SKM-1 (cell line): ENCODE measurements at regions not wholly inside any gene's neighbourhood (a gene's known extent, or its start where the extent isn't known, plus 50 kb on each side); places are given as distances from the start of the nearest gene placed in this dataset.

Source experiments
- DNase-seq: peaks from one replicate; lab custom pipeline; 2025; ENCODE audit not compliant: unreplicated experiment; lab: John Stamatoyannopoulos, UW

DNA sequence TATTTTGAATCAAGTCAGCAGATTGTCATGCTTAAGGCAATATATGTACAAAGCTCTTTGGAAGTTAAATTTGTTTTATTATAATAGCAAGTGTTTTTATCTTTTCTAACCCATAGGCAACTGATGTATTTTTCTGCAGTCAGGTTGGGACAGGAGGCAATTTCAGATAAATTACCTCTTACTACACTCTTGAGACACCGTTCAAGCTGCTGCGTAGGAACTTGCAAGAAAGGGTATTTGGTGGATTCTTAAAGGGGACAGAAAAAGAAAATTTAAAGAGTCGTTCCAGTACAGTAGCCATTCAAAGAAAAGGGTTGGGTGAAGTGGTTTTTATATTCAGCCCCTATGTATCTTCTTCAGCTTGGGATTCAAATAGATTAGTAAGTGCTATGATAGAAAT, 112.4 kb upstream of the APC start:
- no peak for DNase-seq

DNA sequence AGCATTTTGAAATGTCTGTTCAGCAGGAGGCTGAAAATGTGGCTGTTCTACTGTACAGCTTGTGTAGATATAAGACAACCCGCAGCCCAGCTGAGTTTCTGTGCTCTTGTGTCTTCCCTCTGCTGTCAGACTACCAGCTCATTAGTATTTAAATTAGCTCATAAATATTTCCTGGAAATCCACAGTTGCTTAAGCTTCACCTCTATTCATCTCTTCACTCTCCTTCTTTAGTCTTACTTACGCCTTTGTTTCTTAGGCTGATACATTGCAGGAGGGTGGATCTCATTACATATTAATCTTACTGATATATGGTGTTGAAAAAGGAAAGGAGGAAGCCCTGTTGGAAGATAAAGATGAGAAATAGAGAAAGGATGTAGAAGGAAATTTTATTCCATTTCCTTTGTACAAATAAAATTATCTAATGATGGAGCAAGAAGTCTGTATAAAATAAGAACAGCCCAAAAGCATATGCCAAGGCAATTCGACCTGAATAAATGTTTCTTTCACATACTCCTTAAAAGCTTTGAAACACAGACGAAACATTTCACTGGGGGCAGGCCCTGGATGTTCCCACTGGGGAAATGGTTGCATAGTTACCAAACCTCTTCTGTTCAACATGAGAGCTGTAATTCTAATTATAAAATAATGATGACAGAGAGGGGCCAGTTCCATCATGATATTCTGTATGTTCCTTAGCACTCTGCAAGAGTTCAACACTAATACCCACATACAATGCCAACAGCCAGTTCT, 111.8 kb upstream of the APC start:
- DNase-seq: no peak

DNA sequence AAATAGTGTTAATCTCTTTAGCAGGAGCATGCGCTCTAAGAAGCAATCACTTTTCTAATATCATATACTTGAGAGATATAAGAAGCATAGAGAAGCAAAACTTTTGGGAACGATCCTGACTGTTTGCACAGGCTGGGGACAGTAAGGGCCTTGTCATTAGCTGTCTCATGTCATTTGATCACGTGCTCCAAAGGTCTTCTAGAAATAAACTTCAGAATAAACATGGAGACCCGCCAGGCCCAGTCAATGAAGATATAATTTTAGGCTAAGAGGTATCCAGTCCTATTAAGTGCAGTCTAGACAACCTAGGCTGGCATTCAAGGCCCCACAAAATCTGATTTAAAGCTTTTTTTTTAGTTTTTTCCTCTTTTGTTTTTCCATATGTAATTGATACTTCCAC, 111.0 kb upstream of the APC start:
- DNase-seq: no peak

DNA sequence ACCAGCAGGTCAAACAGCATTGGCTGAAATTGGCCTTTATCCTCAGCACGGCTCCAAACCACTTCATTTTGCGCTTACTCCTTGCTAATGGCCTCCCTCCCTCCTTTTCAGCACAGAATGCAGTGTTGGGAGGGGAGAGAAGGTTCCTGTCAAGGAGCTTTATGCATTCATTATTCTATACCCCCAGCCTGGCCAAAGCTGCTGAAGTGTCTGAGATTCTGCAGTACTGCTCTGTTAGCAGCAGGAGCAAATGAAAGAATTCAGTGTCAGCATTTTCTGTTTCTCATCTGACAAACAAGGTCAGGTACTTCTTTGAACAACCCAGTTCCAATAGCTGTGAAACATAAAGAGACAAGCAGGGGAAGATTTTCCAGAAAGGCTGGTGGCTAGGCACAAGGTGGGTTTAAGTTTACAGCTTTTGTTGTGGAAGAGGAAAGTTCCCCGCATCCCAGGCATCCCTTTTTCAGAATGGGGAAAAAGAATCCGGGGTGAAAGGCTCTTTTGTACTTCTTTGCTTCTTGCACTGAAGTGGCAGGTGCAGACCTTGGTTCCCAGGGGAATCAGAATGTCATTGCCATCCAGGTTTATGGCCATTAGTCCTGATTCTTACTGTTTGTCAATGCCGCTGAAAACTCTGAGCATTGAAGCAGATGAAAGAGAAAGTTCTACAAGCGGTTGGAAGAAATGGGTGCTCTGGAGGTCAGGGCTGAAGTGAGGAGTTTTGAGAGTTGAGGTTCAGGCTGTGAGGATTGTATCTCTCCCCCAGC, 109.3 kb upstream of the APC start:
- DNase-seq: no peak

DNA sequence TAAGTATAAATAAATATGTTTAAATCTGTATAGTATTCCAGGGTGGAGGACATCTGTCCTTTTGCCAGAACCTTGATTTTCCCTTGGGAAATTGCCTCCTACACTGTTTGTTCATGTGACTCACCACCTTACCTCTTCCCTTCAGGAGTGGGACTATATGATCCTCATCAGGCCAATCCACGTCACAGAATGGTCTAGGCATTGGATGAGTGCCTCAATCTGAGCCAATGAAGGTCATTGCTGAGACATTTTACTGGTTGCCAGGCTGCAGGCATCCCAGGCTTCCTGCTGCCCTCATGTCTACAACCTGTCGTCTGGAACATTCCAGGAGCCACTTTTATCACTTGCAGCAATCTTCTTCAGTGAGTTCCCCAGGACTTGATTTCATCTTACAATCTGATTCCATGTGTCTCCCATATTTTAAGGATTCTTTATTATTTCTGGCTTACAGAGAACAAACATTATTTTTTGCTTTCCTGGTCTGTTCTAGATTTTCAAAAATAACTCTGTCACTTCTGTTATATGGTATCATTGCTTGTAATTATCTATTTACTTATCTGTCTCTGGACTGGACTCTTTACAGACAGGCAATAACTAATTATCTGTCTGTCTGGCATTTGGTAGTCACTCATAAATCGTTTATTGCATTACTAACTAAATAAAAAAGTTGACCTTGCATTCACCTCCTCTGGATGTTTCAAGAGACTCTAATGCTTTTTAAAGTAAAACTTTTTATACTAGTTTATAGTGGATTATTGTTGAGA, 107.3 kb upstream of the APC start:
- no peak for DNase-seq

DNA sequence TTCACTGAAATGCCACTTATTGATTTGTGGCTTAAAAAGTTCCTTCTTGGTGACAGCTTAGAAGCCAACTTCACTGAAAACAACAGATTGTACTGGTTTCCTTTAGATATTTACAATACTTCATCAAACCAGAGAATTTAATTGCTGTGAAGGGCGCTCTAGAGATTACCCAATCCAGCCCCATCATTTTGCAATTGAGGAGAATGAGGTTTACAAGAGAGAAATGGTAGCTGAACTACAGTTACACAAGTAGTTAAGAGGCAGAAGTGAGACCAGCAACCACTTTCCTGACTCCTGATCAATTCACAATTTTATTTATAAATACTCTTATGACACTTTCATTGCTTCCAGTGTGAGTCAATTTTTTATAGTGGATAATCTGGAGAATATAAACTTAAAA, 103.5 kb upstream of the APC start:
- peak; percentile 27 for DNase-seq

DNA sequence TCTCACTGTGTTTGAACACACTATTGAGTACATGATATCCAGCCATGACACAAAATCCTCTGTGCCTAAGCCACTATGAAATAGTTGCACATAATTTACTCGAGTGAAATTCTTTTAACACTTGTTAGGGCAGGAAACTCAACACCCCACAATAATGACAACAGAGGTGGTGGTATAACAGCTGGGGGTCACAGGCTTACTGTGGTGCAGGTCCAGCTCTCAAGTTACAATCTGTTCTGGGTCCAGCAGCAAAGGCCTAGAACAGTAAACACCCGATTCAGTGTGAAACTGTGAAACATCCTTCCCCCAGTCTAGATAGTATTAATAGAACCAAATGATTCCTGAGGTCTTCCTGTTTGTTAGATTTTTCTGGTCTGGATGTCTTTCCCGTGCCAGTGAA, 102.9 kb upstream of the APC start:
- DNase-seq: no peak

DNA sequence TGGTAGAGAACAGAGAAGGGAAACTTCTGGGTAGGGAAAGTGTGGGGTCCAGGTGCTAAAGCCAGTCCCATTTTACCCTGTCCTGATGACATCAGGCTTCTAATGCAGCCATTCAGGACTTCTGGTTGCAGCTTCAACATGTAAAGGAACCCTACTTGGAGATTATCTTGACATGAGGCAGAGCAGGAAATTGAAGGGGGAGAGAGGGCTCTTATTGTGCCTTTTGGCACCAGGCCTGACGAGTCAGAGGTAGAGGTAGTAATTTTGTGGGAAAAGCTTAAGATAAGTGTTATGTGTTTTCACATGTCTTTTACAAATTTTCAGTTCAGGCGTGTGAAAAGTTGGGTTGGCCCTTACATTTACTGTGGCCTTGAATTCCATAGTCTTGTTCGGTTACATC, 102.4 kb upstream of the APC start:
- DNase-seq: no peak

DNA sequence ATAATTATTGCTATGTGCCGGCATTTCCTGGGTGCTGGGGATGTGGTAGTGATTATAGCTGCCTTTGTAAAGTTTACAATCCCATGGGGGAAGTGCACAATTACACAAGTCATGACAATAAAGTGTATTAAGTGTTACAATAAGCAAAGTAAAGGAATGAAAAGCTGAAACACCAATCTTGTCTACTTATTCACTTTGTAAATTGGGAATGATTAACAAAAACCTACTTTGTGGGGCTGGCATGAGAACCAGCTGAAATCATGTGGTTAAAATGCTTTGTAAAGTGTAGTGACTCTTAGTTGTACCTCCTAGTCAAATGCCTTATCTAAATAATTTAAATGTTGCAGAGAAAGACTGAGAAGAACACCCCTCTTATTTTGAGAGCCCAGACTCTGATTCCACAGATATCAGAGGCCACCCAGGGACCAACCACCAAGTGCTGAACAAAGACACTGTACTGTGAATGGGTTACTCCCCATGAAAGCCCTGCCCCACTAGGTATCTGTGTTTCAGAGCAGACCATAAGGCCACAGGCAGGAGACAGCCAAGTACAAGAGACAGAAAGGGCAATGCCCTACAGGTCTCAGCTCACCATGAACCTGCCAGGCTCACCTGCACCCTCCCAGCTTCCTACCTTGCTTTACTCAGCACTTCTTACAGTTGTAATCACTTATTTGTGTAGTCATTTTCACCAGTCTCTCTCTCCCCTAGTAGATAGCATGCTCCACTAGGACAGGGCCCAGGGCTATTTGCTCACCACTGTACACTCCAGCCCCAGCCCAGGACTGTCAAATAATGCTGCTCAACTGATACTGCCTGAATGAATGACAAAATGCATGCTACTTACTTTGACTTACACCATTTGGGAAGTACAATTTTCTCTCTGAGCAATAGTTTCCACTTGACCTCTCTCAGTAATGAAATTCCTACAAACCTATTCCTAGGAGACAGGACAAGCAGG, 101.6 kb upstream of the APC start:
- DNase-seq: no peak

DNA sequence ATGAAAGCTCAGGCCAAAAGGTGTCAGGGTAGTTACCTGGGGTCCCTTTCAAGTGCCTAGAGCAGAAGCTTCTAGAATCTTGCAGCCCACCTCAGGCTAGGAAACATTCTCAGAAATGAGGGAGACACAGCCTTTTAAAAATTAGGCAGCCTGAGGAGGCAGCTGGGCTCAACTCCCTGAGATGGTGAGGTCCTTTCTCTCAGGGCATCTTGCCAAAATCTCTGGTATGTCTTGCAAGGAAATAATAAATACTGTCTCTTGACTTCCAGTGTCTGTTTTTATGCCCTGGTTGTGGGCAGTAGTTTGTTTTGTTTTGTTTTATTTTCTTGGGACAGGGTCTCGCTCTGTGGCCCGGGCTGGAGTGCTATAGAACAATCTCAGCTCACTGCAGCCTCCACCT, 100.9 kb upstream of the APC start:
- no peak for DNase-seq

DNA sequence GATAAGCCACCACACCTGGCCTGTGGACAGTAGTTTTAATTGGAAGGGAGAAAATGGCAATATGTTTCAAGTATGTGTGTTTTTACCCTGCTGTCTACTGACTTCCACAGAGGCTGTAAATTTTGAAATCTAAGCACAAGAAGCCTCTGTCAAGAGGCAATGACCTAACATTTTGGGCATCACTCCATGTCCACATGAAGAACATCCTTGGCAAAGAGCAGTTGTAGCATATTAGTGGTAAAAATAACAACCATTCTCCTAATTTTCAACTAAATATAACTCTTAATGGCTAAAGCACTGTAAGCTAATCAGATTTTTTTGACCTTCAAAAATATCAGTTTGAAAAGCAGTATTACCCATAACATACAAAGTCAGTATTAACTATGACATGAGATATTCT, 100.3 kb upstream of the APC start:
- DNase-seq: no peak

DNA sequence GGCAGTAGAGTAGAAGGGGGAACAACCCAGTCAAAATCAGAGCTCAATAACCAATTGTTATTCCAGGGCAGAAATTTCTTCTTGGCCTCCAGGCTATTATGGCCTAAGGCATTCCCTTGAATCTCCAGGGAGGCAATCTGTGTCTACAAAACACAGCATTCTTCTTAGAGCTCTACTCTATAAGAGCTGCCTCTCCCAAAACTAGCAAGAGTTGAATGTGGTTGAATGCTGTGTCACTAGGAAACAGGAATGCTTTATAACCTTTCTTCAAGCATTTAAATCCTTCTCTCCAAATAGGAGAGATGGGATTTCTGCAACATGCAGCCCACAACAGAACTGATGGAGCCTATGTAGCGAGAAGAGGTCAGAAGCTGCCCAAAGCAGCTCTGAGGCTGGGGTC, 97.1 kb upstream of the APC start:
- no peak for DNase-seq

DNA sequence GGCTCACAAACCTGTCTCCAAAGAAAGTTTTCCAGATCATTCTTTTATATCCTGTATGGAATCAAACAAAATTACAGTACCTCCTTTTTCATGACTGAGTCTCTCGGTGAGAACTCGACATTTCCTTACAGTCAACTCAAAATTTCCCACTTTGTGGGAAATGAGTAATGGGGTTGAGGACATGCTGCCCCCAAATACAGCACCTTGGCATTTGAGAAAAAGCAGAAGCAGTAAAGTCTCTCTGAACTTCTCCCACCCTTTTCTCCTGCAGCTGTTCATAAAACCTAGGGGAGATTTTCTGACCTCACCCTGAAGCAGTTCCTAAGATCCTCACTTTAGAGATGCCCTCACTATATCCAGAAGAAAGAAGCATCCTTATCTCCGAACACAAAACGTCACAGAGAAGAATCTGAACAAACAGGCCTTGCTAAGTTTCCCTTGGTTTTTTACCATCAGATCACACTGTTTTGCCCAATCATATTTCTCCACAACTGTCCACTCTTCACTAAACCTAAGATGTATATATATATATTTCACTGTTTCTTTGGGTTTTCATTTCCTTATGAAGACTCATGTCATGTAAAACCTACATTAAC, 96.1 kb upstream of the APC start:
- no peak for DNase-seq

DNA sequence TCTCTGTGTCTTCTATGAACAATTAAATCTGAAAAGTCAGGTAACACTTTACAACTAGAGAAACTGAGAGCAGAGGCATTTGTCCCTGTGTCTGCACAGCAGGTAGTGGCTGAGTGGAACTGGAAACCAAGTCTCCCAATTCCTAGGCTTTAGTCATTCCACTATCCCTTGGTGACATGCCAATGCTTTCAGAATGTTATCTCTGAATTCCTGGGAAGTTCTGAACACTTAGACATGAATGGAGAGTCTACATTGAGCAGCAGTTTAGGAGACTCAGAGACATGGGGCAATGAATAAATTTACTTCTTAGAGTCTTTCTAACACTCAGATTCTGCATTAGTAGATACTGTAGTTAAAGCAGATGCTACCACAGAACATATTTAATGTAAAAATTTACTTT, 94.8 kb upstream of the APC start:
- no peak for DNase-seq

DNA sequence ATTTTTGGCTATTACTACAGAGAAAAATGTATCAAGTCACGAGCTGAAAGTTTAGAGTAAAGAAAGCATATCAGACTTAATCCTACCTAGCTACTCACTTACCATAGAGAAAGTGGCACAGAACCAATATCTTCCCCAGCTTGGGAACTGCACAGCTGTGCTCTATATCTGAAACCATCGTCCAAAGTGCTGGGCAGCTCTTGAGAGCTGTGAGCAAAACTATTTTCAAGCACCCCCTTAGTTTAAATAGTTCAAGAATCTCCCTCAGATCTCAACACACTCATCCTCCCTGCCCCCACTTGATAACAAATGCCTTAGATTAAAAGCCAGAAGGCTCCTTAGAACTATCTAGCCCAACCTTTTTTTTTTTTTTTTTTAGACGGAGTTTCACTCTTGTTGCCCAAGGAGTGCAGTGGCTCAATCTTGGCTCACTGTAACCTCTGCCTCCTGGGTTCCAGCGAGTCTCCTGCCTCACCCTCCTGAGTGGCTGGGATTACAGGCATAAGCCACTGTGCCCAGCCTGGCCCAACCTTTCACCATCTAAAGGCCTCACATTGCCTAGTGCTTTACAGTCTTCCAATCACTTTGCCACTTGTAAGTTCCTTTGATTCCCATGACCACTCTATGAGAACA, 94.2 kb upstream of the APC start:
- DNase-seq: no peak

DNA sequence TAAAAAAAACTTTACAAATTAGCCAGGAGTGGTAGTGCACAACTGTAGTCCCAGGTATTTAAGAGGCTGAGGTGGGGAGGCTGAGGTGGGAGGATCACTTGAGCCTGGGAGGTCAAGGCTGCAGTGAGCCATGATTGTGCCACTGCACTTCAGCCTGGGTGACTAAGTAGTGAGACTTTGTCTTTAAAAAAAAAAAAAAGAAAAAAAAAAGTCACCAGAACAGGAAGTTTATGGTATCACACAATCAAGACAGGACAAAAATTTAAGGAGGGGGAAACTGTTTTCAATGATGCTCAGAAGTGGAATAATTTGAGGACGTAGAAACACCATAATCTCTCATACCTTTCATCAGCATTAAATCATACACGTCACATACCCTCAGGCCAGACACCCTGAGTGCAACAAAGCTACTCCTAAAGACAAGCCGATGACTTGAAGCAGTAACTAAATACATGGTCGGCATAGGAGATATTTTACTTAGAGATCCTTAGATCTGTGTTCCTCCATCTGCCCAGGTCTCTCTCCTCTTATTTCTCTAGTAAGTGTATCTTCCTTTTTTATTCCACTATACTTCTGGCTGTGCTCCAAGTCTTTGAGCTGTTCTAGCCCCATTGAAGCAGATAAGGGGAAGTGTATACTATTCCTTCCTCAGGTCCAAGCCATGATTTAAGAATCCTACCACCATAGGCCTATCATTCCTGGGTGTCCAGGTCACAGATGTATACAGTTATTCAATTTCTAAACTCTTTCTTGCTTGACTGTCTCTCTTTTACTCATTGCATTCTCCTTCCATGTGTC, 91.3 kb upstream of the APC start:
- DNase-seq: no peak

DNA sequence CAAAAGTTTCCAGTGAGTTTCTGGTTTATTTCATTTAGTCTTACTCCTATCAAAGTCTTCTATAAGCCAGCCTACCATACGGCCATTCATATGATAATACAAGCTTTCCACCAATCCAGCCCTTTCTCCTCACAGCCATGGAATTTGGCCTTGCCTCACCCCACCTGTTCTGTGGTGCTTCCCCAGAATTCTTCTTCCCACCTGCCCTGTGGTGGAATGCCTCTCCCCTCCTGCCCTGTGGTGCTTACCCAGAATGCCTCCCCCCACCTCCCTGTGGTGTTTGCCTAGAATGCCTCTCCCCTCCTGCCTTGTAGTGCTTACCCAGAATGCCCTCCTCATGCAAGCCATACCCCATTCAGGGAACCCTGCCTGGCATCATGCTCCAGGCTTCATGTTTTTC, 90.3 kb upstream of the APC start:
- no peak for DNase-seq

DNA sequence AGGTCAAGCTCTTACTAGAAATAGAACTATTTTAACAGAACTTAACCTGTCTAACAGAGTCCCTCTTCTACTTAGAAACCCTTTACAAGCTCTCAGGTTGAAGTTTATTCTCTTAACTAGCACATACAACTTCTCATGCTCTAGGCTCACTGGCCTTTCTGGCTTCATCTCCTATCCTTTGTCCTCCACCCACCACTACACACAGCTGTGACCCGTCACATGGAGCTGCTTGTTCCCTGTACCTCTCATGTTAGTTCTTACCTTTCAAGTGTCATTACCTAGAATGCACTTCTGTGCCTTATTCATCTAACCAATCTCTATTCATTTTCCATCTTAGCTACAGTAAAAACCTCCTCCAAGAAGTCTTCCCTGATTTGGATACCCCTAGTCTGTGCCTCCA, 89.4 kb upstream of the APC start:
- DNase-seq: no peak

DNA sequence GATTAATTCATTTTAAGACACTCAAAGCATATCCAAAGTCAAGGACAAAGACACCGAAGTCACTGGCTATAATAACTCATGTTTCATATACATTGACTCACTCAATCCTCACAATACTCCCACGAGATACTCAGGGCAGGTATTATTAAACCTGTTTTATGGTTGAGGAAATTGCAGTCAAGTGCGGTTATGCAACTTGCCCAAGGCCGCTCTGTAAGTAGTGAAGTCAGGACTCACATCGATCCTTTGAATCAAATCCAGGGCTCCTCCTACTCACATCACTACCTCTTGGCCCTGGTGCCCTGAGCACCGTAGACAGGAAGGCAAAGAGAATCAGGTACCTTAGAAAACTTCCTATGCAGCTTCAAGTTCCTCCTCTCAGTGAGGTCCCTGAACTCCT, 87.8 kb upstream of the APC start:
- no peak for DNase-seq
